Erythroblast (primary cell): ENCODE measurements at regions not wholly inside any gene's neighbourhood (a gene's known extent, or its start where the extent isn't known, plus 50 kb on each side); places are given as distances from the start of the nearest gene placed in this dataset.

Experiments used
- GATA1 ChIP-seq: IDR thresholded peaks from 2 replicates; pipeline ENCODE4 v1.6.1; 2011; ENCODE audit warnings: low read depth, mild to moderate bottlenecking, control low read depth, low read length, moderate library complexity
- POLR2A ChIP-seq: IDR thresholded peaks from 2 replicates; pipeline ENCODE4 v1.6.1; 2011; ENCODE audit warnings: mild to moderate bottlenecking, low read length

- no peak for TF ChIP-seq POLR2A
- TF ChIP-seq GATA1: no peak
These were observed 1912.8 kb upstream of the NUDT12 start for GRCh38 chr5:105475401-105475800.
